IMR-90 (cell line): ENCODE measurements at regions not wholly inside any gene's neighbourhood (a gene's known extent, or its start where the extent isn't known, plus 50 kb on each side); places are given as distances from the start of the nearest gene placed in this dataset.

Experiments
- ATAC-seq: fragments of 200-7000 bp; cut with Tn5 transposase; 2 replicates; pipeline ENCODE4 v1.9.1; 2020; ENCODE audit warnings: low read depth, mild to moderate bottlenecking, moderate library complexity
- BruUV-seq: library from RNA; stranded (reverse); fragments of 400-500 nt; replicated peaks from 2 replicates; lab custom pipeline; 2021; lab: Mats Ljungman, UMichigan
- CTCF ChIA-PET: fragments of 300-600 bp; formaldehyde crosslinking; extraction: SDS; loops from one replicate; lab custom pipeline; 2021; ENCODE audit warnings: antibody characterized with exemption; lab: Yijun Ruan, JAX
- POLR2A ChIA-PET: fragments of 300-600 bp; sonication (Branson Sonifier 250); formaldehyde crosslinking; loops from one replicate; lab custom pipeline; 2022; ENCODE audit warnings: antibody characterized with exemption; ENCODE audit not compliant: unreplicated experiment; lab: Charles Lee
- DNase-seq: peaks from one replicate; pipeline ENCODE4 v3.0.0; 2013
- H2AFZ ChIP-seq: replicated peaks from 2 replicates; pipeline ENCODE3; 2013; ENCODE audit warnings: low read length, mild to moderate bottlenecking; ENCODE audit not compliant: poor library complexity
- H2AK5ac ChIP-seq: 2 replicates; pipeline ENCODE4 v1.6.1; 2013; ENCODE audit warnings: low read depth, low read length, inconsistent platforms
- H2AK9ac ChIP-seq: replicated peaks from 2 replicates; pipeline ENCODE3; 2013; ENCODE audit warnings: mild to moderate bottlenecking, low read depth, low read length, moderate library complexity; ENCODE audit not compliant: poor library complexity
- H2BK120ac ChIP-seq: 2 replicates; pipeline ENCODE4 v1.6.1; 2013; ENCODE audit warnings: low read depth, low read length, inconsistent platforms
- H2BK15ac ChIP-seq: 3 replicates; pipeline ENCODE4 v1.6.1; 2013; ENCODE audit warnings: low read depth, low read length, inconsistent platforms
- H2BK20ac ChIP-seq: 2 replicates; pipeline ENCODE4 v1.6.1; 2013; ENCODE audit warnings: low read depth, mild to moderate bottlenecking, inconsistent platforms, low read length, moderate library complexity
- H2BK5ac ChIP-seq: 2 replicates; pipeline ENCODE4 v1.6.1; 2013; ENCODE audit warnings: mild to moderate bottlenecking, low read depth, low read length, inconsistent platforms; ENCODE audit not compliant: poor library complexity, severe bottlenecking
- H3K14ac ChIP-seq: replicated peaks from 2 replicates; pipeline ENCODE4 v1.6.1; 2013; ENCODE audit warnings: low read depth, low read length, inconsistent platforms
- H3K18ac ChIP-seq: 2 replicates; pipeline ENCODE4 v1.6.1; 2013; ENCODE audit warnings: low read depth, low read length, control low read depth
- H3K23ac ChIP-seq: 2 replicates; pipeline ENCODE4 v1.6.1; 2013; ENCODE audit warnings: low read depth, low read length, inconsistent platforms
- H3K27ac ChIP-seq: 2 replicates; pipeline ENCODE4 v1.5.1; 2013; ENCODE audit warnings: mild to moderate bottlenecking, control low read depth, low read length; ENCODE audit not compliant: insufficient read depth
- H3K27me3 ChIP-seq: 2 replicates; pipeline ENCODE4 v1.6.1; 2013; ENCODE audit warnings: low read length; ENCODE audit not compliant: control insufficient read depth, insufficient read depth
- H3K36me3 ChIP-seq: 2 replicates; pipeline ENCODE4 v1.6.1; 2013; ENCODE audit warnings: low read length, mixed read lengths; ENCODE audit not compliant: control insufficient read depth, insufficient read depth
- H3K4ac ChIP-seq: 2 replicates; pipeline ENCODE4 v1.6.1; 2013; ENCODE audit warnings: low read depth, low read length, inconsistent platforms
- H3K4me1 ChIP-seq: 2 replicates; pipeline ENCODE4 v1.6.1; 2013; ENCODE audit warnings: low read length, mixed read lengths; ENCODE audit not compliant: control insufficient read depth, insufficient read depth
- H3K4me2 ChIP-seq: 2 replicates; pipeline ENCODE4 v1.6.1; 2013; ENCODE audit warnings: low read depth, mild to moderate bottlenecking, control low read depth, low read length, moderate library complexity
- H3K4me3 ChIP-seq: 2 replicates; pipeline ENCODE4 v1.5.1; 2013; ENCODE audit warnings: low read depth, mild to moderate bottlenecking, control low read depth, low read length, moderate library complexity; ENCODE audit not compliant: insufficient read depth
- H3K56ac ChIP-seq: 2 replicates; pipeline ENCODE4 v1.6.1; 2013; ENCODE audit warnings: low read length, inconsistent platforms; ENCODE audit not compliant: insufficient read depth; ENCODE audit errors: extremely low read depth
- H3K79me1 ChIP-seq, 2 experiments: 2 replicates each; pipeline ENCODE4 v1.6.1; 2013; ENCODE audit warnings: low read length in 2 of 2, inconsistent platforms in 1 of 2, low read depth in 1 of 2
- H3K9ac ChIP-seq: 2 replicates; pipeline ENCODE4 v1.6.1; 2013; ENCODE audit warnings: low read depth, low read length, control low read depth
- H3K9me1 ChIP-seq: 2 replicates; pipeline ENCODE4 v1.6.1; 2013; ENCODE audit warnings: low read length, inconsistent platforms; ENCODE audit not compliant: insufficient read depth
- H3K9me3 ChIP-seq: 2 replicates; pipeline ENCODE4 v1.6.1; 2013; ENCODE audit warnings: low read length; ENCODE audit not compliant: control insufficient read depth, insufficient read depth
- H4K20me1 ChIP-seq: 2 replicates; pipeline ENCODE4 v1.6.1; 2013; ENCODE audit warnings: low read length, inconsistent platforms; ENCODE audit not compliant: insufficient read depth
- H4K5ac ChIP-seq: 2 replicates; pipeline ENCODE4 v1.6.1; 2013; ENCODE audit warnings: mild to moderate bottlenecking, low read depth, low read length, control low read depth
- H4K8ac ChIP-seq, 2 experiments: 2 replicates each; pipeline ENCODE4 v1.6.1; 2013; ENCODE audit warnings: low read depth in 2 of 2, low read length in 2 of 2, control low read depth in 1 of 2, inconsistent platforms in 1 of 2
- H4K91ac ChIP-seq: 2 replicates; pipeline ENCODE4 v1.6.1; 2013; ENCODE audit warnings: low read depth, low read length, inconsistent platforms; ENCODE audit not compliant: insufficient read depth
- CTCF ChIP-seq: conservative IDR thresholded peaks from 2 replicates; pipeline ENCODE4 v1.5.1; 2012; ENCODE audit warnings: mild to moderate bottlenecking, low read depth, low read length, improper control_type of control experiment
- MAFK ChIP-seq: IDR thresholded peaks from 2 replicates; pipeline ENCODE4 v1.6.1; 2012; ENCODE audit warnings: low read depth, low read length, improper control_type of control experiment
- WGBS, 2 experiments: methylation state at CpG; one replicate each; pipeline versions ENCODE4 v1.1.5 to v1.1.7; 2013; ENCODE audit warnings: missing lambda C conversion rate in 2 of 2; ENCODE audit not compliant: insufficient read length in 1 of 2; ENCODE audit errors: extremely low coverage in 2 of 2; 5-methylcytosine and 5-hydroxymethylcytosine counted together
- dilution Hi-C: fragments of 300-500 bp; cut with HindIII; formaldehyde crosslinking; loops from one replicate; pipeline ENCODE4 v1.14.3; 2018; ENCODE audit warnings: low sequenced_read_pairs; ENCODE audit not compliant: unreplicated experiment
- in situ Hi-C: fragments of 300-500 bp; cut with MboI; formaldehyde crosslinking; loops from 3 replicates; pipeline ENCODE4 v1.14.3; 2019; ENCODE audit warnings: low sequenced_read_pairs, inconsistent platforms, mixed read lengths
- intact Hi-C: fragments of 100-400 bp; cut with micrococcal nuclease; formaldehyde crosslinking; loops from 2 replicates; pipeline ENCODE4 v1.10.0; 2022

GRCh38 chr2:225930687-225931086 lies 531.2 kb downstream of the NYAP2 start:
- ChIA-PET CTCF (no interaction called here), POLR2A (no interaction called here)
- ATAC-seq (peak; percentile 46), DNase-seq (peak; percentile 36)
- Histone ChIP-seq H3K9me3 (no peaks in the 10 kb centered on the region), H4K20me1 (no peaks in the 10 kb centered on the region), H3K4me1 (peaks cover 7% of the 10 kb centered on the region), H4K8ac (no peak overlapping the region), H3K36me3 (no peaks in the 10 kb centered on the region), H3K27ac (no peak overlapping the region), H2BK5ac (no peak overlapping the region), H2BK15ac (no peak overlapping the region), H3K9ac (no peak overlapping the region), H3K79me1 (no peaks in the 10 kb centered on the region), H3K18ac (no peak overlapping the region), H2AK5ac (no peak overlapping the region), H4K91ac (no peak overlapping the region), H3K56ac (no peak overlapping the region), H2BK120ac (no peak overlapping the region), H3K4ac (no peak overlapping the region), H4K5ac (no peak overlapping the region), H2AK9ac (no peak overlapping the region), H3K4me3 (no peak overlapping the region), H2BK20ac (no peak overlapping the region), H3K27me3 (no peaks in the 10 kb centered on the region), H2AFZ (no peak overlapping the region), H3K14ac (no peak overlapping the region), H3K23ac (no peak overlapping the region), H3K4me2 (no peak overlapping the region), H3K9me1 (no peaks in the 10 kb centered on the region)
- no CpG with 5 or more reads among the region's 2 CpGs for WGBS, 2 experiments
- no TSS peak for BruUV-seq
- in situ Hi-C loops: no loop called here
- TF ChIP-seq CTCF: no peak
- peak; percentile 67 for TF ChIP-seq MAFK
- intact Hi-C loops: no loop called here
- dilution Hi-C loops: no loop called here
